ENCODE measurements at regions not wholly inside any gene's neighbourhood (a gene's known extent, or its start where the extent isn't known, plus 50 kb on each side); places are given as distances from the start of the nearest gene placed in this dataset.

DNA sequence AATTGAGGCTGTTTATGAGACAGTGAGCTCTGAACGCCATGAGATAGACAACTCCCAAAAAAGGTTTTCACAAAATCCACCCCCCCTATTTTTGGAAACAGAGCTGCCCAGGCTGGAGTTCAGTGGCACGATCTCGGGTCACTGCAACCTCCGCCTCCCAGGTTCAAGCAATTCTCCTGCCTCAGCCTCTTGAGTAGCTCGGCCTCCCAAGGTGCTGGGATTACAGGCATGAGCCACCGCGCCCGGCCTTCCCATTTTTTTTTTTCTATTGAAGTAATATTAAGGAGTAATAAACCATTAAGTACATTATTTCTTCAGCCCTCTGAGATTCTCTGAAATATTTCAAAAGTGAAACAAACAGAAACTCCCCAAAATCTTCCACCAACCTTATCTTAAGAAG lies 252.8 kb upstream of the NETO1 start:
- no peaks in the 10 kb centered on the region for H3K36me3 ChIP-seq (replicated peaks in 1 of 2; ENCODE audit: control insufficient read depth in 1 of 2, insufficient read depth in 2 of 2, low read length in 2 of 2)
- WGBS (ENCODE audit: insufficient coverage): 88% methylated on average over 3 of the region's 8 CpGs
- Mint-ChIP-seq H3K4me3 (no peak overlapping the region), H3K27ac (no peak overlapping the region), H3K36me3 (no peaks in the 10 kb centered on the region), H3K9me3 (peaks cover 0 to 9% (median 3%) of the 10 kb centered on the region in 7 donors), H3K27me3 (ENCODE audit: low read depth in 3 of 3) (peaks cover 0 to 1% (median 0%) of the 10 kb centered on the region in 3 donors), H3K4me1 (no peaks in the 10 kb centered on the region)
- no peak overlapping the region for H3K4me2 ChIP-seq (replicated peaks; ENCODE audit: extremely low read depth, low read length, poor library complexity, severe bottlenecking)
- H3K27ac ChIP-seq (ENCODE audit: low read depth in 1 of 2, low read length in 2 of 2): no peak overlapping the region
- intact Hi-C loops (cut with micrococcal nuclease): no loop called here
- no peaks in the 10 kb centered on the region for H3K27me3 ChIP-seq (ENCODE audit: control insufficient read depth in 2 of 2, insufficient read depth in 2 of 2, low read length in 2 of 2)
- H3K9ac ChIP-seq (ENCODE audit: insufficient read depth, low read length, poor library complexity, severe bottlenecking): no peak overlapping the region
- H3K79me2 ChIP-seq (ENCODE audit: insufficient read depth, low read length): no peaks in the 10 kb centered on the region
- H3K4me3 ChIP-seq (replicated peaks in 1 of 3; ENCODE audit: low read depth in 2 of 3, low read length in 3 of 3): no peak overlapping the region
- no peak for TF ChIP-seq CTCF (IDR thresholded peaks at IDR 0.05)
- no peaks in the 10 kb centered on the region for H3K9me3 ChIP-seq (replicated peaks in 1 of 2; ENCODE audit: control insufficient read depth in 1 of 2, insufficient read depth in 1 of 2, low read length in 2 of 2)
- no peak overlapping the region for H2AFZ ChIP-seq (ENCODE audit: insufficient read depth, low read depth, low read length, poor library complexity, severe bottlenecking)
- no peak for DNase-seq
- no peaks in the 10 kb centered on the region for H3K4me1 ChIP-seq (ENCODE audit: control insufficient read depth in 1 of 2, insufficient read depth in 2 of 2, low read length in 2 of 2)
- no peaks in the 10 kb centered on the region for H4K20me1 ChIP-seq (ENCODE audit: insufficient read depth, low read length)

DNA sequence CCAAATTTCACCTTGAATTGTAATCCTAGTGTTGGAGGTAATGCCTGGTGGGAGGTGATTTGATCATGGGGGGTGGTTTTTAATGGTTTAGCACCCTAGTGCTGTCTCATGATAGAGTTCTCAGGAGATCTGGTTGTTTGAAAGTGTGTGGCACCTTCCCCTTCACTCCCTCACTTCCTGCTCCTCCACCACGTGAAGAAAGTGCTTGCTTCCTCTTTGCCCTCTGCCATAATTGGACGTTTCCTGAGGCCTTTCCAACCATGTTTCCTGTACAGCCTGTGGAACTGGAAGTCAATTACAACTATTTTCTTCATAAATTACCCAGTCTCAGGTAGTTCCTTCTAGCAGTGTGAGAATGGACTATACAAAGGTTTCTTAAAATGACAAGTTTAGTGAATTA lies 251.8 kb upstream of the NETO1 start:
- H3K9me3 ChIP-seq (replicated peaks in 1 of 2; ENCODE audit: control insufficient read depth in 1 of 2, insufficient read depth in 1 of 2, low read length in 2 of 2): no peaks in the 10 kb centered on the region
- WGBS (ENCODE audit: insufficient coverage): 0% methylated on average over 2 of the region's 2 CpGs
- H3K36me3 ChIP-seq (replicated peaks in 1 of 2; ENCODE audit: control insufficient read depth in 1 of 2, insufficient read depth in 2 of 2, low read length in 2 of 2): no peaks in the 10 kb centered on the region
- intact Hi-C loops (cut with micrococcal nuclease): no loop called here
- peaks cover 0 to 1% (median 0%) of the 10 kb centered on the region in 3 donors for H3K27me3 Mint-ChIP-seq (ENCODE audit: low read depth in 3 of 3)
- H3K27me3 ChIP-seq (ENCODE audit: control insufficient read depth in 2 of 2, insufficient read depth in 2 of 2, low read length in 2 of 2): no peaks in the 10 kb centered on the region
- TF ChIP-seq CTCF (IDR thresholded peaks at IDR 0.05): no peak
- no peak overlapping the region for H3K27ac Mint-ChIP-seq
- no peaks in the 10 kb centered on the region for H3K36me3 Mint-ChIP-seq
- peaks cover 0 to 9% (median 3%) of the 10 kb centered on the region in 7 donors for H3K9me3 Mint-ChIP-seq
- H3K4me1 Mint-ChIP-seq: no peaks in the 10 kb centered on the region
- no peak overlapping the region for H3K4me2 ChIP-seq (replicated peaks; ENCODE audit: extremely low read depth, low read length, poor library complexity, severe bottlenecking)
- H3K4me1 ChIP-seq (ENCODE audit: control insufficient read depth in 1 of 2, insufficient read depth in 2 of 2, low read length in 2 of 2): no peaks in the 10 kb centered on the region
- no peaks in the 10 kb centered on the region for H4K20me1 ChIP-seq (ENCODE audit: insufficient read depth, low read length)
- no peak overlapping the region for H3K4me3 ChIP-seq (replicated peaks in 1 of 3; ENCODE audit: low read depth in 2 of 3, low read length in 3 of 3)
- H3K4me3 Mint-ChIP-seq: no peak overlapping the region
- no peak overlapping the region for H2AFZ ChIP-seq (ENCODE audit: insufficient read depth, low read depth, low read length, poor library complexity, severe bottlenecking)
- H3K79me2 ChIP-seq (ENCODE audit: insufficient read depth, low read length): no peaks in the 10 kb centered on the region
- no peak for DNase-seq
- no peak overlapping the region for H3K9ac ChIP-seq (ENCODE audit: insufficient read depth, low read length, poor library complexity, severe bottlenecking)
- H3K27ac ChIP-seq (ENCODE audit: low read depth in 1 of 2, low read length in 2 of 2): no peak overlapping the region

Measured in CD14-positive monocyte (primary cell).